AG04449 (cell line): ENCODE measurements at regions not wholly inside any gene's neighbourhood (a gene's known extent, or its start where the extent isn't known, plus 50 kb on each side); places are given as distances from the start of the nearest gene placed in this dataset.

Source experiments
- CTCF ChIA-PET: fragments of 350-600 bp; formaldehyde crosslinking; extraction: SDS; loops from one replicate; lab custom pipeline; 2021; ENCODE audit warnings: antibody characterized with exemption; lab: Yijun Ruan, JAX
- POLR2A ChIA-PET: fragments of 400-600, 350-600 bp; formaldehyde crosslinking; extraction: SDS; loops from one replicate; lab custom pipeline; 2020; ENCODE audit warnings: antibody characterized with exemption, inconsistent platforms; lab: Yijun Ruan, JAX
- DNase-seq: peaks from one replicate; pipeline ENCODE4 v3.0.0-alpha.2; 2010; ENCODE audit warnings: low read depth, low spot score
- H3K4me3 ChIP-seq: 2 replicates; pipeline ENCODE4 v1.5.1; 2011; ENCODE audit warnings: low read depth, mild to moderate bottlenecking, control low read depth, low read length
- CTCF ChIP-seq: IDR thresholded peaks from one replicate; pipeline ENCODE4 v1.5.1; 2011; ENCODE audit warnings: mild to moderate bottlenecking, moderate library complexity, low read length, control low read depth, inconsistent platforms; ENCODE audit not compliant: insufficient read depth; ENCODE audit errors: missing control alignments

- ChIA-PET CTCF (no interaction called here), POLR2A (no interaction called here)
- TF ChIP-seq CTCF: no peak
- H3K4me3 ChIP-seq: no peak overlapping the region
- no peak for DNase-seq
These were observed 117.9 kb upstream of the COL6A5 start for GRCh38 chr3:130227540-130227939.

DNA sequence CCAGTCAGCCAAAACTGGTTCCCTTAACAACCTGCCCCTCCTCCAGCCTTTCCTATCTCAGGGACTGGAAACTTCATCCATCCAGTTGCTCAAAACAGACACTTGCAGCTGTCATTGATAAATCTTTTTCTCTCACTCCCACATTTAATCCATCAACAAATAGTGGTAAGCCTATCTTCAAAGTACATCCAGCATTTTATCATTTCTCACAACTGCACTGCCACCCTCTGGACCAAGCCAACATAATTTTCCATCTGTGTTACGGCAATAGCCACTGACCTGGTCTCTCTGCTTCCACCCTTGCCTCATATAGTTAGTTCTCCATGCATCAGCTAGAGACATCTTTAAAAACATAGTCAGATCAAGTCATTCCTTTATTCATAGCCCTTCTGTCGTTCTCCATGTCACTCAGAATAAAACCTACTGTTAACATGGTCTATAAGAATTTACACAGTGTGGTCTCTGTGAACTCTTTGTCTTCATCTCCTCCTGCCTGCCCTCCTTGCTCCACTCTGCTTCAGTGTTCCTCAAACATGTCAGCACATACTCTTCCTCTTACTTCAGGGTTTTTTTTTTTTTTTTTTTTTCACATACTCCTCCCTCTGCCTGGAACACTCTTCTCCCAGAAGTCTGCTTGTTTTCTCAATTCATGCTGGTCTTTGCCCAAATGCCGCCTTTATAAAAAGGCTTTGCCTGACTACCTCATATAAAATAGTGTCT is 102.5 kb upstream of the COL6A5 start:
- CTCF ChIA-PET: no interaction called here
- DNase-seq: no peak
- TF ChIP-seq CTCF: no peak
- POLR2A ChIA-PET: no interaction called here
- no peak overlapping the region for H3K4me3 ChIP-seq

- CTCF ChIA-PET: no interaction called here
- POLR2A ChIA-PET: no interaction called here
- TF ChIP-seq CTCF: no peak
- no peak for DNase-seq
- no peak overlapping the region for H3K4me3 ChIP-seq
These were observed 101.7 kb upstream of the COL6A5 start for GRCh38 chr3:130243808-130244207.

DNA sequence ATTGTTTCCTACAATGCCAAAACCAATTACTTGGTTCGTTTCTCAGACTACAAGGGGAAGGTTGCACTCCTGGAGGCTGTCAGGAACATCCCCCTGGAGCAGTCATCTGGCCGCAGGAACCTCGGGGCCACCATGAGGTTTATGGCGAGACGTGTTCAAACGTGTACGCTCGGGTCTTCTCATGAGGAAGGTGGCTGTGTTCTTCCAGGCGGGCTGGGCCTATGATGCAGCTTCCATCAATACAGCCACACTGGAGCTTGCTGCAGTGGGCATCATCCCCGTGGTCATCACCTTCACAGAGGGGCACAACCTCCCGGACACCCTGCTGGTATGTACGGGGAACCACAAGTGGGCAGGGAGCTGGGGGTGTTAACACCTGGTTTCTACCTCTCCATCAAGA is 94.5 kb upstream of the COL6A5 start:
- POLR2A ChIA-PET: no interaction called here
- CTCF ChIA-PET: no interaction called here
- DNase-seq: no peak
- H3K4me3 ChIP-seq: no peak overlapping the region
- no peak for TF ChIP-seq CTCF

DNA sequence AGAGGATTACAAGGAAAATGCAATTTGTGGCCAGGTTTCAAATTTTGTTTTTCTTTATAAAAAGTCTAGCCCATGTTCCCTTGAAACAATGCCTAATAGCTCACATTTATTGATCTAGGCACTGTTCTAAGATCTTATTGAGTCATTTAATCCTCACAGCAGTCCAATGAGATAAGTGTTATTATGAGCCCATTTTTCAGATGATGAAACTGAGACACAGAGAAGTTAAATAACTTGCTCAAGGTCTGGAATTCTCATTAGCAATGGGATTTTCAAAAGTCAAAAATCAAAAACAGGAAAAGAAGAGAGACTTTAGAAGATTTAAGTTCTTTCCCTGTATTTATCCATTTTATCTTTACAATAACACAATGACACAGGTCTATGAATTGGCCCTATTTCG is 90.0 kb upstream of the COL6A5 start:
- ChIA-PET POLR2A (no interaction called here), CTCF (no interaction called here)
- no peak for DNase-seq
- TF ChIP-seq CTCF: no peak
- no peak overlapping the region for H3K4me3 ChIP-seq

DNA sequence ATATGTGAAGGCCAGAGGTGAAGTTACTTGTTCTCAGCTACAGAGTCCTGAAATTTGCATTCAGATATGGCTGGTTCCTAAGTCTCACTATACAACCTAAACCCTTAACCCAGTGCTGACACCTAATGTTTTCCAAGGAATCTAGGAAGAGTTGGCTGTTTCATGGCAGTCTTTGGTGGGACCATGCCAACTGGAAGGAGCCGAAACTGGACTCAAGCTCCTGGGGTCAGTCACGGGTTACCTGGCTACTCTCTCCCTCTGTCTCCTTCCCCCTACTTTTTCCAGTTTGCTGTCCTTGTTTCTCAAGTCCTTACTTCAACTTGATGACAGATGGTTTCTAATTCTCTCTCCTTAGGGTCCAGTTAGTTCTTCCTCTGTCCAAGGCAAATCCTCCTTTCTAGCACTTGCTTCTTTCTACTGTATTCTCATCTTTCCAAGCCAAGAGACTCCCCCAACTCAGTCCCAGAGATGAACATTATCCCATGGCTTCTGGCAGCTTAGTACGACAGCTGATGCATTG is 88.6 kb upstream of the COL6A5 start:
- H3K4me3 ChIP-seq: no peak overlapping the region
- no peak for DNase-seq
- CTCF ChIA-PET: no interaction called here
- POLR2A ChIA-PET: no interaction called here
- TF ChIP-seq CTCF: no peak
